MV-4-11 (cell line): ENCODE measurements at regions not wholly inside any gene's neighbourhood (a gene's known extent, or its start where the extent isn't known, plus 50 kb on each side); places are given as distances from the start of the nearest gene placed in this dataset.
"Not testable (repeated sequence)": the region's sequence is repeated elsewhere in the genome, so short reads cannot be mapped to it uniquely, and the experiment has no call there.

Experiments used
- DNase-seq: peaks from one replicate; lab custom pipeline; 2025; lab: John Stamatoyannopoulos, UW

GRCh38 chr11:115633977-115634376 lies 129.8 kb upstream of the CADM1 start:
- DNase-seq: not testable (repeated sequence)

GRCh38 chr11:115632061-115632460 lies 127.8 kb upstream of the CADM1 start:
- no peak for DNase-seq

- DNase-seq: no peak
Observed at GRCh38 chr11:115631609-115632008, 127.4 kb upstream of the CADM1 start.

GRCh38 chr11:115630214-115630613 lies 126.0 kb upstream of the CADM1 start:
- no peak for DNase-seq

- no peak for DNase-seq
Observed at GRCh38 chr11:115629456-115630015, 125.3 kb upstream of the CADM1 start.

- no peak for DNase-seq
Observed at GRCh38 chr11:115627666-115628460, 123.6 kb upstream of the CADM1 start.

- DNase-seq: no peak
Observed at GRCh38 chr11:115627071-115627470, 122.9 kb upstream of the CADM1 start.

GRCh38 chr11:115626414-115626813 lies 122.2 kb upstream of the CADM1 start:
- no peak for DNase-seq

- no peak for DNase-seq
Observed at GRCh38 chr11:115625502-115625901, 121.3 kb upstream of the CADM1 start.

- no peak for DNase-seq
Observed at GRCh38 chr11:115624065-115624464, 119.8 kb upstream of the CADM1 start.

GRCh38 chr11:115623021-115623451 lies 118.8 kb upstream of the CADM1 start:
- DNase-seq: no peak

GRCh38 chr11:115618428-115618827 lies 114.2 kb upstream of the CADM1 start:
- DNase-seq: no peak

GRCh38 chr11:115617767-115618166 lies 113.6 kb upstream of the CADM1 start:
- DNase-seq: no peak

- peak; percentile 74 for DNase-seq
Observed at GRCh38 chr11:115616971-115617370, 112.8 kb upstream of the CADM1 start.

GRCh38 chr11:115613986-115614632 lies 109.9 kb upstream of the CADM1 start:
- DNase-seq: no peak

- no peak for DNase-seq
Observed at GRCh38 chr11:115613004-115613403, 108.8 kb upstream of the CADM1 start.

- no peak for DNase-seq
Observed at GRCh38 chr11:115612046-115612730, 108.0 kb upstream of the CADM1 start.

GRCh38 chr11:115611343-115611742 lies 107.1 kb upstream of the CADM1 start:
- DNase-seq: no peak

- DNase-seq: no peak
Observed at GRCh38 chr11:115610908-115611307, 106.7 kb upstream of the CADM1 start.

- not testable (repeated sequence) for DNase-seq
Observed at GRCh38 chr11:115610234-115610633, 106.0 kb upstream of the CADM1 start.

GRCh38 chr11:115608976-115609375 lies 104.8 kb upstream of the CADM1 start:
- no peak for DNase-seq

GRCh38 chr11:115607621-115608221 lies 103.5 kb upstream of the CADM1 start:
- no peak for DNase-seq
